HG03095 (cell line): ENCODE measurements at regions not wholly inside any gene's neighbourhood (a gene's known extent, or its start where the extent isn't known, plus 50 kb on each side); places are given as distances from the start of the nearest gene placed in this dataset.

Source experiments
- ATAC-seq: cut with Tn5 transposase; IDR thresholded peaks from one replicate; pipeline ENCODE4 v1.9.1; 2021; ENCODE audit warnings: moderate library complexity; ENCODE audit not compliant: unreplicated experiment

DNA sequence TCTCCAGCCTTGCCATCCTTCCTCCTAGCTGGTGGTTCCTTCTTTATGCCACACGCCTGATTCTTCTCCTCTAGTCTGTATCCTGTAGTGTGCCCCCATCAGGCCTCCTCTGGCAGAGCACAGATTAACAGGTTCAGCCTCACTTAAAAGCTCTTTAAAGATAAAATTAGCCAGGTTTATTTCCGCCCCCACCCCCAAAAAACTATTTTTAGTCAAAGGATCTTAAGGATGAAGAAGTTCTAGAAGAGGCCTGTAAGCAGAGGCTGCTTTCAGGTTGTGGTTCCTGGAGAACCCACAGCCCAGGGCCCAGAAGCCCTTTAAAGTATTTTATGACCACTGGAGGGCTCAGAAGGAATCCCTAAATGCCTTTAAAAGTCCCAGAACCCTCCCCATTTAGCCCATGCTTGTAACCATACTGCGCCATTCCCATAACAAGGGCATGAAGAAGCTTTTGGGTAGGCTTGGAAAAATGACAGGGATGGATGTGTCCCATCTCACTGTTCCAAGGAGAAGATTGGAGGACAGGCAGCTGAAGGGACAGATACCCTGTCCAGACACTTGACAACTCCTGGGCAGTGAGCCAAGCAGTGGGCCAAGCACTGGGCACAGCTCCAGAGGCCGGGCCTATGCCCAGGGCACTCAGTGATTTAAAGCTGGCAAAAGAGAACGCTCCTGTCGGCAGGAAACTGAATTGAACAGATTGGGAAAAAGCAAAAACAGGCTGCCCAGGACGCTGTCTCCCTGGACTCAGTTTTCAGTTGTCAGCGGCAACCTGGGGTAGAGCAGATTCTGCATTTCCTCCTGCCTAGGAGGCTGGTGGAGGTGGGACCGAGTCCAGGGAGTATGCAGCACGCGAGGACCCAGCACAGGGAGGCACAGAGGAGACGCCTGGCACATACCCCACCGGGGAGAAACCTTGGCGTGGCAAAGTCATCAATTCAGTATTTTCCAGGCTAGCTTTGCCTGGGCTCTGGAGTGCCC, 106.3 kb upstream of the SSBP2 start:
- no peak for ATAC-seq

DNA sequence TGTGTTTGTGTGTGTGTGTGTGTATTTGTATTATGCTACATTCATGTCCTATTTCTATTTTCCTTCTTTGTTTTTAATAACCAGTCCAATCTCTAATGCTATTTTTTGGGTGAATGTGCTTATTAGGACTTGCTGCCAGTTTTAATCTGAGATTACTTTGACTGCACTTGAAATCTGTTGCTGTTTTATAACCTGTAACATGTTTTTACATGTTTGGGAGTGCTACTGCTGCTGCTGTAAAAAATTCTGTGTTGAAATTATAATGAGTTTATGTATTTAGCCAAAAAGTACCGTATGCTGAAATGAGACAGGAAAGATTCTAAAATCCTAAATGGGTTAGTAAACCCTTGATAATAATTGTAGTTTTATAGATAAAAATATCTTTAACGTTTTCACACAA, 104.7 kb upstream of the SSBP2 start:
- no peak for ATAC-seq

DNA sequence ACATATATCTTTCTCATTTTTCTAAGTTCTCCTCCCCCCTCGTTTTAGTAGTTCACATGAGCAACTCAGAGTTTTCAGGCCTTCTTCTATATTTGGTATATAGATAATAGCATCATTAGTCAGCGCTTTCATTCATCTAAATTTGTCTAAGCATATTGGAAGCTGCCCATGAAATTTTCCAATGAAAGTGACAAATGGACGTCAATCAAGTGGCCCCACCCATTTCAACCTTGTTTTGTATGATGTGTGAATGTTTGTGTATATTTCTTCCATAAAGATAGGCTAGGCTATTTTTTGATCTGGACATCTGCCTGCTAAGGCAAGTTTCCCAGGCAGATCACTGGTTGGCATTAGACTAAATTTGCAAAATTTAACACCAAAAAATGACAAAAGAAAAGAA, 104.0 kb upstream of the SSBP2 start:
- no peak for ATAC-seq

- ATAC-seq, result no peak
These were observed 103.6 kb upstream of the SSBP2 start for GRCh38 chr5:81854485-81854884.

DNA sequence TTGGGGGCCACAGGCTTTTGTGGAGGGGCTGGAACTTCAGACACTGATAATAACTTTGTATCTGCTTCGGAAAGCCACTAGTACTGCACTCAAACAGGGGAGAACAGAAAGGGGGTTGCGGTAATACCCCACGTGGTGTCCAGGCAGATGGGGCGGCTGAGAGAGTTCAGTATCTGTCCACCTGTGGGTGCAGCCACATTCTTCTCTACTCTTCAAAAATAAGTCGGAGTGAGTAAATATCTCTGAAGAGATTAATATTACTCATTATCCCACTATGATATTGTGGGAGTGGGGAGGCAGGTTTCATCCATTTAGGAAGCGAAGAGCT, 102.1 kb upstream of the SSBP2 start:
- ATAC-seq, result no peak

DNA sequence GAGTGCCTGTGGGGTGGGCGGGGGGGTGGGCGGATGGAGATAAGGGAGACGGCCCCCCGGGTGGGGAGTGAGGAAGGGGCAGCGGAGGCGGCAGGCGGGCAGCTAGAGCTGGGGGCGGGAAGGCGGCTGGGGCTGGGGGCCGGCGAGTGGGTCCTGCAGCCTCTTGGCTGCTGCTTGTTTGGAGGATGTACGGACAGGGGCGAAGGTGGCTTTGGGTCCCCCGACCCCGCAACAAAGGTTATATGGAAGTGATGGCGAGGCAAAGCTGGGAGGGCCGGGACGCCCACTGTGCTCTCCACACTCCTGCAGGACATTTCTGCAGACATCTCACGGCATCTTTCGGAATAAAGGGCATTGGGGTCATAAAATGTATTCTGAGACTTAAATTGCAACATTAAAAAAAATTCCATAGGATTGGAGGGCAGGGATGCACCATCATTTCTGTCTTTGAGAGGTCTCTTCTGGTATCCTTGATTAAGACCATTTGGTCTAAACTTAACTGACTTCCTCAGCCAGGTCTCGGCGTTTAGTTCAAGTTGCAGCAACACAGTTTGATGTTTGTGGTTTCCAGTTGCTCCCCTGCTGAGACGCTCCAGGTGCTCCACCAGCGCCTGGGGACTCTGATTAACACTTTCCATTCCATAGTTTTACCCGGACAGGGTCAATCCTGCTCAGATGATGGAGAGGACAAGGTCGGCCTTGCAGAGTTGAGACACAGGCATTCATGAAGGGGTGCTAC, 101.6 kb upstream of the SSBP2 start:
- no peak for ATAC-seq

DNA sequence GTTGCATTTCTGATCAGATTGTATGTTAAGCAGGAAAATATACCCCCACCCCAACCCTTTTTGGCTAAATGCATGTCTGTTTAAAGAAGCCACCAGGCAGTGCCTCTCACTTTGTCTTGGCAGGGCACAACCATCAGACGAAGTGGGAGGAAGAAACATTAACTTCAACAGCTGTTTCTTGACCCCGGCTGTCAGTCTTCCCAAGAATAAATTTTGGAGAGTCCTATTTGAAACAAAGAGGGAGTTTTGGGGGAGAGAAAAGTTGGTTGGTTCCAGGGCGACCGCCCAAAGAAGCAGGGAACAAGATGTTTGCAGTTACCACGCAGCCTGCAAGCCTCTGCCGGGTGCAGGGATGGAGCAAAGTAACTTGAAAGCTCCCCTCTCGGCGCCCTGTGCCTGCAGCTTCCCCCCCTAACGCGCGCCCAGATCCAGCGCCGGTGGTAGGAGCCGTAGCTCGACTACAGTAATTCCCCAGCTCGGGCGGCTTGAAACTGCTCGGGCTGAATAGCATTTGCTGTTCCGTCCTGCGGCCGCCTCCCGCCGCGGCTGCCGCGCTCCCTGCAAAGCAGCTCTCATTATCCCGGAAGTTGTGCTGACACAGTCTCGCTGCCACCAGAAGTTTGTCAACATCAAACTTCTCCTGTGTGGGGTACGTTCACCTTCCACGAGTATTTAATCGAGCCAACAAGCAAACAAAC, 100.7 kb upstream of the SSBP2 start:
- ATAC-seq, result peak; percentile 91

DNA sequence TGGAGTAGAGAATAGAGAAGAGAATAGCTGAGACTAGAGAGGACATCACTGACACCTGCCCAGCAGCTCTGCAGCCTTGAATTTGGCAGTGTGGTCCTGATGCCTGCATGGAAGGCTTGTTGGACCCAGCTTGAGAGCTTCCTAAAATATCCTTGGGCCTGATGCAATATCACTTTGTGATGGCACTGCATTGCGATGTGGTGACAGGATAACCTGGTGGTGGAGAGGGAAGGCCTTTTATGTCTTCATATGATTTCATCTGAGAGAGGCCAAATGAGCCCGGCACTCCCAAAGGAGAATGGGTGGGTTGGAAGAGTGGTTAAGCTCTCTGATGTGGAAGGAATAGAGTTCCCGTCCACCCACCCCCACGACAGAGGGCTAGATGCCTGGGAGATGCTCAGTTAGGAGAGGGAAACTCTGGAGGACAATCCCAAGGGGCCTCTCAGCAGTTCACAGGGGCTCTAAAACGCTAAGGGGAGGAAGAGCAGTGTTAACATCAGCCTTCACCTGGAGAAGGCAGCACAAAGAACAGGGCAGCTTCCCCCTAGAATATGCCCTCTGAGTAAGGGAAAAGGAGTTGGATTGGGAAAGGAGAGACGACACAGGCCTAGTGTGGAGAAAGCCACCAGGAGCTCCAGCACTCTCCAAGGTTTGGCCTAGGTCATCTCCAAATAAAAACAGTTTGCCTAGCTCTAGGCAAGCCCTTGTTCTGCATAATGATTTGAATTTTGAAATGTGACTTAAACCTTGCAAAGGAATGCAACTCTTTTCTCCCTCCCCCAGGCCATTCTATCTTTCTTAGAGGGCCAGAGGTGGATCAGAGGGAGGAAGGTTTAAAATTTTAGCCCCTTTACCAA, 99.8 kb upstream of the SSBP2 start:
- ATAC-seq, result no peak

DNA sequence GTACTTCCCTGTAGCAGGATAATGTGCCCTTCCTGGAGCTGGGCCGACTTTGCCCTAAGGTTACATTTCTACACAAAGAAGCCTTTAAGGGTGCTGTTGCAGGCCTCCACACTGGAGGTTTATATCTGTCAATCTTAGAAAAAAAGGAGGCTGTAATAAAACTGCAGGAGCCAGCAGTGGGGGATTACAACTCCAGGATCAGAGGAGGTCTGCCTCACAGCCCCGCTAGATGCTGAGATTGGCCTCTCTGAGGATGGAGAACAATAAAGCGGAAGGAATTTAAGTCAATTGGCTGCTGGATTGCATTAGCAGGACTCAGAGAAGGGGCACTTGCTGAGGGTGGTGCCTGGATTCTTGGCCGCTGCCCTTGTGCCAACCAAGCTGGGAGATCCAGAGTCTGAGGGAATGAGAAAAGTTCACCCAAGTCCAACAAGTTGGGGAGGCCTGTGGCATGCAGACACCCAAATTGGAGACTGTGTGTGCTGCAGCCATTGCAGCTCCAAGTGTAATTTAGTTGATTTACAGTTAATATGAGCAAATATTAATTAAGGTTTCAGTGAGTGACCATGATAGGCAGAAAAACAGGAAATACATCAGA, 99.0 kb upstream of the SSBP2 start:
- no peak for ATAC-seq

DNA sequence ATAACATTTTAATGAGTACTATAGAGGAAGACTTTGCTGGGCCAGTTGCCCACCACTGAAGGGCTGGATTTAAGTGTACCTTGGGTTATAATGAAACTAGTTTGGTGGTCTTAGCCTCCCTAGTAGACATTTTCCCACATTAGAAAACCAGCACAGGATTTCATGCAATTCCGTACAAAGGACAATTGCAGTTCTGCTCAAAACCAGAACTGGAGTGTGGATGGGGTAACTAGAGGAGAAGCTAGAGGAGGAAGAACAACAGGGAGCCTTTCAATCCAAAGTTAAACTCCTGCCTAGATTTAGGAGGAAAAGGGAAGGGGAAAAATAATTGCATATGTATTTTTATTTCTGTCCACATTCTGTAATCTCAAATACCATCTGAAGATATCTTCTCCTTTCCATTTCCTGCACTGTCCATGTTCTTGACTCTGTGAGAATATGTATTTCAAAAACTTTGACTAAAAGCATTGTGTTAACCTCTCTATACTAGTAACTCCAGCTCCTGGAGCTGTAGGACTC, 97.5 kb upstream of the SSBP2 start:
- no peak for ATAC-seq

- no peak for ATAC-seq
These were observed 95.4 kb upstream of the SSBP2 start for GRCh38 chr5:81846301-81846700.

DNA sequence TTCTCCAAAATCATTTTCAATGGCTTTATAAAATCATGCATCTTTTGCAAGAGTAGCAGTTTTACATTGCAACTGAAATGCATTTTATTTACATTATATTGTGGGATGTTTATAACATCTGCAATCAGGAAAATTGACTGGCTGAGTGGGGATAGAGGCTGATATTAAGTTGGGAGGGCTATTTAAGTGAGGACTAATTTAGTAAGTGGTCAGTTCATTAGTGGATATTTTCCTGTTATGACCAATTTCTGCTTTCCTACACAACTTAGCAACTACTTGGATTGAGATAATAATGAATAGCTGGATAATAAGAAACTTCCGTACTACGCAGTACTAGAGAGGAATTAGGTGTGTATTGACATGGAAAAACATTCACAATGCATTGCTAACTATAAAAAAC, 92.9 kb upstream of the SSBP2 start:
- ATAC-seq, result no peak

GRCh38 chr5:81842795-81843398, 92.0 kb upstream of the SSBP2 start:
- no peak for ATAC-seq

GRCh38 chr5:81839034-81839433, 88.1 kb upstream of the SSBP2 start:
- no peak for ATAC-seq

GRCh38 chr5:81838307-81838906, 87.5 kb upstream of the SSBP2 start:
- peak; percentile 87 for ATAC-seq

GRCh38 chr5:81837667-81838306, 86.9 kb upstream of the SSBP2 start:
- no peak for ATAC-seq

- ATAC-seq, result no peak
These were observed 85.0 kb upstream of the SSBP2 start for GRCh38 chr5:81835814-81836367.

GRCh38 chr5:81834021-81834660, 83.2 kb upstream of the SSBP2 start:
- no peak for ATAC-seq
